Thymus (tissue), 11 donors: ENCODE measurements at regions not wholly inside any gene's neighbourhood (a gene's known extent, or its start where the extent isn't known, plus 50 kb on each side); places are given as distances from the start of the nearest gene placed in this dataset.
"Not testable (repeated sequence)": the region's sequence is repeated elsewhere in the genome, so short reads cannot be mapped to it uniquely, and the experiment has no call there.

Experiments used
- DNase-seq, 9 donors: peaks; one replicate each; pipeline ENCODE4 v3.0.0-alpha.2; 2013; ENCODE audit warnings: low spot score in 9 of 9, low read depth in 6 of 9, missing footprints in 1 of 9
- H3K27ac ChIP-seq, 2 donors: one replicate each; pipeline ENCODE4 v1.5.1; 2013; ENCODE audit warnings: control low read depth in 1 of 2, low read depth in 1 of 2, low read length in 1 of 2, mild to moderate bottlenecking in 1 of 2, moderate library complexity in 1 of 2
- H3K27me3 ChIP-seq, 2 donors: one replicate each; pipeline ENCODE4 v1.5.1; 2013; ENCODE audit warnings: low read length in 1 of 2; ENCODE audit not compliant: control insufficient read depth in 2 of 2, insufficient read depth in 1 of 2
- H3K36me3 ChIP-seq, 2 donors: one replicate each; pipeline ENCODE4 v1.5.1; 2013; ENCODE audit warnings: low read length in 1 of 2, mild to moderate bottlenecking in 1 of 2, moderate library complexity in 1 of 2; ENCODE audit not compliant: control insufficient read depth in 2 of 2, insufficient read depth in 2 of 2
- H3K4me1 ChIP-seq, 2 donors: one replicate each; pipeline ENCODE4 v1.5.1; 2013; ENCODE audit warnings: low read length in 2 of 2; ENCODE audit not compliant: control insufficient read depth in 2 of 2, insufficient read depth in 2 of 2
- H3K4me3 ChIP-seq, 2 donors: one replicate each; pipeline ENCODE4 v1.5.1; 2013; ENCODE audit warnings: low read length in 2 of 2, control low read depth in 1 of 2, mild to moderate bottlenecking in 1 of 2
- H3K9me3 ChIP-seq, 2 donors: one replicate each; pipeline ENCODE4 v1.5.1; 2013; ENCODE audit warnings: low read length in 1 of 2, mild to moderate bottlenecking in 1 of 2; ENCODE audit not compliant: control insufficient read depth in 2 of 2, insufficient read depth in 1 of 2
- WGBS: extraction: QIAGEN DNeasy Blood & Tissue Kit; methylation state at CpG from one replicate; pipeline ENCODE4 v1.1.7; 2013; 5-methylcytosine and 5-hydroxymethylcytosine counted together
- donor health status: healthy.

- Histone ChIP-seq H3K4me1 (peaks cover 4 to 14% of the 10 kb centered on the region in 2 donors), H3K4me3 (no peak overlapping the region), H3K36me3 (no peaks in the 10 kb centered on the region), H3K9me3 (peaks cover 0 to 12% of the 10 kb centered on the region in 2 donors), H3K27ac (no peak overlapping the region), H3K27me3 (no peaks in the 10 kb centered on the region)
- 100% methylated on average over 1 of the region's 1 CpG for WGBS
- no peak for DNase-seq
Measured at GRCh38 chr6:134413241-134413643, 95.3 kb upstream of the SGK1 start.

GRCh38 chr6:134410541-134410940 lies 92.6 kb upstream of the SGK1 start:
- H3K36me3 ChIP-seq = no peaks in the 10 kb centered on the region
- peaks cover 3 to 8% of the 10 kb centered on the region in 2 donors for H3K4me1 ChIP-seq
- DNase-seq = no peak
- H3K9me3 ChIP-seq = peaks cover 0 to 12% of the 10 kb centered on the region in 2 donors
- no peak overlapping the region for H3K4me3 ChIP-seq
- WGBS = 93% methylated on average over 1 of the region's 1 CpG
- H3K27ac ChIP-seq = no peak overlapping the region
- no peaks in the 10 kb centered on the region for H3K27me3 ChIP-seq

GRCh38 chr6:134407791-134408190 lies 89.9 kb upstream of the SGK1 start:
- no peak overlapping the region for H3K27ac ChIP-seq
- no peaks in the 10 kb centered on the region for H3K36me3 ChIP-seq
- no peaks in the 10 kb centered on the region for H3K4me1 ChIP-seq
- peaks cover 0 to 1% of the 10 kb centered on the region in 2 donors for H3K9me3 ChIP-seq
- DNase-seq = no peak
- WGBS = 96% methylated on average over 2 of the region's 2 CpGs
- no peak overlapping the region for H3K4me3 ChIP-seq
- no peaks in the 10 kb centered on the region for H3K27me3 ChIP-seq

GRCh38 chr6:134406311-134406710 lies 88.4 kb upstream of the SGK1 start:
- Histone ChIP-seq H3K27me3 (no peaks in the 10 kb centered on the region), H3K4me3 (no peak overlapping the region), H3K27ac (no peak overlapping the region), H3K9me3 (no peaks in the 10 kb centered on the region), H3K4me1 (no peaks in the 10 kb centered on the region), H3K36me3 (no peaks in the 10 kb centered on the region)
- no peak for DNase-seq
- 97% methylated on average over 7 of the region's 7 CpGs for WGBS

GRCh38 chr6:134405386-134406087 lies 87.6 kb upstream of the SGK1 start:
- no peaks in the 10 kb centered on the region for H3K27me3 ChIP-seq
- no peaks in the 10 kb centered on the region for H3K9me3 ChIP-seq
- H3K27ac ChIP-seq = no peak overlapping the region
- no peak for DNase-seq
- no peaks in the 10 kb centered on the region for H3K36me3 ChIP-seq
- 97% methylated on average over 6 of the region's 6 CpGs for WGBS
- H3K4me3 ChIP-seq = no peak overlapping the region
- H3K4me1 ChIP-seq = no peaks in the 10 kb centered on the region

- not testable (repeated sequence) for H3K9me3 ChIP-seq, H3K4me3 ChIP-seq, H3K27ac ChIP-seq, H3K27me3 ChIP-seq, DNase-seq, H3K36me3 ChIP-seq, H3K4me1 ChIP-seq
- WGBS = 97% methylated on average over 10 of the region's 10 CpGs
Measured at GRCh38 chr6:134403312-134403711, 85.4 kb upstream of the SGK1 start.

GRCh38 chr6:134402372-134402984 lies 84.6 kb upstream of the SGK1 start:
- 88% methylated on average over 2 of the region's 2 CpGs for WGBS
- Histone ChIP-seq H3K4me1 (no peaks in the 10 kb centered on the region), H3K27me3 (no peaks in the 10 kb centered on the region), H3K36me3 (no peaks in the 10 kb centered on the region), H3K27ac (no peak overlapping the region), H3K4me3 (no peak overlapping the region), H3K9me3 (no peaks in the 10 kb centered on the region)
- peak in 1 of 9 donors; percentile 33 for DNase-seq

GRCh38 chr6:134400941-134401340 lies 83.0 kb upstream of the SGK1 start:
- WGBS = 96% methylated on average over 2 of the region's 2 CpGs
- Histone ChIP-seq H3K27me3 (no peaks in the 10 kb centered on the region), H3K4me3 (no peak overlapping the region), H3K9me3 (no peaks in the 10 kb centered on the region), H3K27ac (no peak overlapping the region), H3K36me3 (no peaks in the 10 kb centered on the region), H3K4me1 (no peaks in the 10 kb centered on the region)
- no peak for DNase-seq

- no peak overlapping the region for H3K27ac ChIP-seq
- no peaks in the 10 kb centered on the region for H3K4me1 ChIP-seq
- H3K4me3 ChIP-seq = no peak overlapping the region
- no peaks in the 10 kb centered on the region for H3K9me3 ChIP-seq
- DNase-seq = no peak
- H3K36me3 ChIP-seq = no peaks in the 10 kb centered on the region
- H3K27me3 ChIP-seq = no peaks in the 10 kb centered on the region
- 75% methylated on average over 6 of the region's 6 CpGs for WGBS
Measured at GRCh38 chr6:134398453-134398852, 80.5 kb upstream of the SGK1 start.
